SU-DHL-6 (cell line): ENCODE measurements at regions not wholly inside any gene's neighbourhood (a gene's known extent, or its start where the extent isn't known, plus 50 kb on each side); places are given as distances from the start of the nearest gene placed in this dataset.

Source experiments
- CTCF ChIP-seq: fragments of 200-600 bp; sonication (generic); IDR thresholded peaks from one replicate; pipeline ENCODE4 v1.5.1; 2017; ENCODE audit warnings: antibody characterized with exemption, mild to moderate bottlenecking, low read length, moderate library complexity; ENCODE audit not compliant: insufficient read depth, poor library complexity, severe bottlenecking
- EZH2phosphoT487 ChIP-seq: fragments of 200-600 bp; sonication (generic), shearing (Covaris generic); conservative IDR thresholded peaks from 2 replicates; pipeline ENCODE4 v1.6.1; 2018; ENCODE audit warnings: mild to moderate bottlenecking, antibody characterized with exemption, low read length, moderate library complexity, mixed read lengths

- TF ChIP-seq CTCF (no peak), EZH2phosphoT487 (no peak)
Measured at GRCh38 chr5:136642976-136643375, 277.6 kb upstream of the TRPC7 start.
